GM12878 (cell line): ENCODE measurements at regions not wholly inside any gene's neighbourhood (a gene's known extent, or its start where the extent isn't known, plus 50 kb on each side); places are given as distances from the start of the nearest gene placed in this dataset.

Source experiments
- ATAC-seq: fragments of 200-7000 bp; cut with Tn5 transposase; 3 replicates; pipeline ENCODE4 v1.9.1; 2020; ENCODE audit warnings: mild to moderate bottlenecking, moderate library complexity
- BruUV-seq: library from RNA; stranded (reverse); fragments of 400-500 nt; replicated peaks from 2 replicates; lab custom pipeline; 2021; lab: Mats Ljungman, UMichigan
- CTCF ChIA-PET: fragments of 300-600 bp; sonication (Branson Sonifier 250); formaldehyde crosslinking; extraction: SDS; loops from one replicate; lab custom pipeline; 2021; ENCODE audit warnings: inconsistent platforms; lab: Yijun Ruan, JAX
- POLR2A ChIA-PET: fragments of 350-600 bp; formaldehyde crosslinking; extraction: SDS; loops from one replicate; lab custom pipeline; 2021; ENCODE audit warnings: inconsistent platforms; lab: Charles Lee
- RAD21 ChIA-PET: fragments of 300-600 bp; sonication (Branson Sonifier 250); formaldehyde crosslinking; loops from one replicate; lab custom pipeline; 2023; ENCODE audit warnings: antibody characterized with exemption; ENCODE audit not compliant: unreplicated experiment; lab: Charles Lee
- SMC1A ChIA-PET: fragments of 300-600 bp; sonication (Branson Sonifier 250); formaldehyde crosslinking; loops from one replicate; lab custom pipeline; 2023; ENCODE audit not compliant: unreplicated experiment, uncharacterized antibody; lab: Charles Lee
- DNase-seq: peaks from one replicate; pipeline ENCODE4 v3.0.0-alpha.2; 2011; ENCODE audit warnings: low read depth, low spot score
- FAIRE-seq: peaks from 3 replicates; lab custom pipeline; 2011; peaks lifted over from hg19 to GRCh38; lab: Jason Lieb, UNC
- H2AFZ ChIP-seq: 2 replicates; pipeline ENCODE4 v1.6.0; 2011; ENCODE audit warnings: low read depth, low read length, control low read depth; ENCODE audit not compliant: control insufficient read depth
- H3K27ac ChIP-seq: 2 replicates; pipeline ENCODE4 v1.5.1; 2011; ENCODE audit warnings: control low read depth; ENCODE audit not compliant: control insufficient read depth, insufficient read depth
- H3K27me3 ChIP-seq, 2 experiments: replicated peaks in 1 of 2; 2 replicates each; pipeline versions ENCODE4 v1.6.0 to v1.6.1; 2011; ENCODE audit warnings: low read length in 1 of 2; ENCODE audit not compliant: control insufficient read depth in 2 of 2, insufficient read depth in 2 of 2
- H3K36me3 ChIP-seq, 2 experiments: 2 replicates each; pipeline ENCODE4 v1.5.1; 2011; ENCODE audit warnings: low read length in 1 of 2; ENCODE audit not compliant: control insufficient read depth in 2 of 2, insufficient read depth in 2 of 2
- H3K4me1 ChIP-seq: 2 replicates; pipeline ENCODE4 v1.6.1; 2011; ENCODE audit warnings: mild to moderate bottlenecking, low read length, moderate library complexity, mixed read lengths; ENCODE audit not compliant: control insufficient read depth, insufficient read depth
- H3K4me2 ChIP-seq: 2 replicates; pipeline ENCODE4 v1.6.0; 2011; ENCODE audit warnings: control low read depth; ENCODE audit not compliant: control insufficient read depth, insufficient read depth
- H3K4me3 ChIP-seq: fragments of 200-600 bp; sonication (generic); 2 replicates; pipeline ENCODE4 v1.5.1; 2016
- H3K79me2 ChIP-seq: 2 replicates; pipeline ENCODE4 v1.6.0; 2011; ENCODE audit warnings: low read length; ENCODE audit not compliant: control insufficient read depth, insufficient read depth
- H3K9ac ChIP-seq: 2 replicates; pipeline ENCODE4 v1.8.0; 2011; ENCODE audit warnings: low read length, control low read depth, mixed read lengths; ENCODE audit not compliant: control insufficient read depth, insufficient read depth
- H3K9me3 ChIP-seq: replicated peaks from 3 replicates; pipeline ENCODE4 v1.5.1; 2011; ENCODE audit warnings: mild to moderate bottlenecking, low read length; ENCODE audit not compliant: control insufficient read depth, insufficient read depth
- H4K20me1 ChIP-seq: 2 replicates; pipeline ENCODE4 v1.6.0; 2011; ENCODE audit not compliant: control insufficient read depth, insufficient read depth
- BCL11A ChIP-seq: IDR thresholded peaks from 2 replicates; pipeline ENCODE4 v1.6.1; 2011; ENCODE audit warnings: low read depth, low read length
- BHLHE40 ChIP-seq, 2 experiments: fragments of 450-650 bp in 1 of 2; IDR thresholded peaks; 2 replicates each; pipeline ENCODE4 v1.6.1; 2011 to 2017; ENCODE audit warnings: low read depth in 2 of 2, borderline replicate concordance in 1 of 2, improper control_type of control experiment in 1 of 2, low read length in 1 of 2, mild to moderate bottlenecking in 1 of 2
- CHD2 ChIP-seq: IDR thresholded peaks from 2 replicates; pipeline ENCODE4 v1.6.1; 2011; ENCODE audit warnings: low read depth, low read length, improper control_type of control experiment, borderline replicate concordance
- ESRRA ChIP-seq: IDR thresholded peaks from 2 replicates; pipeline ENCODE4 v1.6.1; 2012; ENCODE audit warnings: mild to moderate bottlenecking, low read length, improper control_type of control experiment
- HDGF ChIP-seq: fragments of 450-650 bp; IDR thresholded peaks from 2 replicates; pipeline ENCODE4 v1.6.1; 2016; ENCODE audit warnings: antibody characterized with exemption
- IKZF2 ChIP-seq, 2 experiments: fragments of 450-650 bp; IDR thresholded peaks; 2 replicates each; pipeline ENCODE4 v1.6.1; 2017; ENCODE audit warnings: mild to moderate bottlenecking in 2 of 2, moderate library complexity in 2 of 2
- KAT2A ChIP-seq: conservative IDR thresholded peaks from 2 replicates; pipeline ENCODE4 v1.6.1; 2011; ENCODE audit warnings: low read depth, low read length; ENCODE audit not compliant: control insufficient read depth
- NFYA ChIP-seq: IDR thresholded peaks from 2 replicates; pipeline ENCODE4 v1.6.1; 2011; ENCODE audit warnings: low read depth, mild to moderate bottlenecking, low read length, improper control_type of control experiment, borderline replicate concordance
- NR2F1 ChIP-seq: fragments of 450-650 bp; conservative IDR thresholded peaks from 2 replicates; pipeline ENCODE4 v1.6.1; 2017; ENCODE audit warnings: mild to moderate bottlenecking
- TARDBP ChIP-seq: IDR thresholded peaks from 2 replicates; pipeline ENCODE4 v1.6.1; 2016; ENCODE audit warnings: borderline replicate concordance
- WRNIP1 ChIP-seq: IDR thresholded peaks from 2 replicates; pipeline ENCODE4 v1.6.1; 2011; ENCODE audit warnings: low read depth, low read length, improper control_type of control experiment, borderline replicate concordance
- ZSCAN29 ChIP-seq: fragments of 450-650 bp; IDR thresholded peaks from 2 replicates; pipeline ENCODE4 v1.6.1; 2017; ENCODE audit warnings: mild to moderate bottlenecking, moderate library complexity
- ZZZ3 ChIP-seq: IDR thresholded peaks from 2 replicates; pipeline ENCODE4 v1.6.1; 2011; ENCODE audit warnings: low read depth; ENCODE audit not compliant: control insufficient read depth, insufficient read length
- WGBS: methylation state at CpG from one replicate; pipeline ENCODE4 v1.1.6; 2016; ENCODE audit warnings: low lambda C conversion rate; ENCODE audit not compliant: insufficient replicate concordance, insufficient coverage; ENCODE audit errors: missing lambda C conversion rate; 5-methylcytosine and 5-hydroxymethylcytosine counted together
- in situ Hi-C: fragments of 300-500 bp; cut with MboI; formaldehyde crosslinking; loops from 9 replicates; pipeline ENCODE4 v1.14.3; 2018; ENCODE audit warnings: mixed read lengths
- intact Hi-C: fragments of 100-400 bp; cut with micrococcal nuclease; formaldehyde crosslinking; loops from one replicate; pipeline ENCODE4 v1.14.2; 2022; ENCODE audit not compliant: unreplicated experiment
- TF ChIP-seq, protein P1 (sequence below): fragments of 450-650 bp; IDR thresholded peaks from 2 replicates; pipeline ENCODE4 v1.6.1; 2018; ENCODE audit warnings: mild to moderate bottlenecking, low read depth, moderate library complexity; ENCODE audit not compliant: partially characterized antibody
- TF ChIP-seq, protein P2 (sequence below): IDR thresholded peaks from 2 replicates; pipeline ENCODE4 v1.6.1; 2012; ENCODE audit warnings: low read depth, low read length, improper control_type of control experiment
- TF ChIP-seq, protein P3 (sequence below): fragments of 450-650 bp; formaldehyde crosslinking; IDR thresholded peaks from 2 replicates; pipeline ENCODE4 v1.4.0; 2020; ENCODE audit warnings: mild to moderate bottlenecking, moderate library complexity

DNA sequence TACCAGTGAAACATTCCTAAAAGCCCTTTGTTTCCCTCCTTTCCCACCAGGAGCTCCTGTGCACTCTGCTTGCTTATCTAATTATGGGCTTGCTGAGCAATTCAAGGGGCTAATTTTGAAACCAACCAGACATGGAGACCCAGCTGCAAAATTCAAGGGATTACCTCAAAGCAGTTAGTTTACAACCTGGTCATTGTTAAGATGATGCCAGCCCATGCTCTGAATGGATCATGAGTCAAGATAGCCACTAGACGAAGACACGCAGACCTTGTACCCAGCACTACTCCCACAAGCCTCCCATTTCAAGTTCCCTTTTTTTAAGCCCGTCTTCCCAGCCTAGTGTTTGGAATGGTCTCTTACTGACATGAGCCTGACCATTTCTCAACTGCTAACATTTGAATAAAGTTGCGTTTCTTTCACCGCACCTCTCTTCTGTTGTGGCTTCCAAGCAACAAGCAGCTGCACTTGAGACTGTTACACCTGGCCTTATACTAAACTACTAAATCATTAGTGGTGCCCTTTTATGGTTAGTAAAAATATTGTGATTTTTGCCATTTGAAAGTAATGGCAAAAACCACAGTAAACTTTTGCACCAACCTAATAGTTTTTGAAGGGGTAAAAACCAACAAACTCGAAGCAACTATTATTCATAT, 315.3 kb upstream of the LUZP2 start:
- Histone ChIP-seq H3K79me2 (no peaks in the 10 kb centered on the region), H3K27me3 (no peaks in the 10 kb centered on the region), H3K9ac (no peak overlapping the region), H3K4me2 (no peak overlapping the region), H3K4me3 (no peak overlapping the region), H3K9me3 (no peaks in the 10 kb centered on the region), H2AFZ (no peak overlapping the region), H3K4me1 (no peaks in the 10 kb centered on the region), H3K27ac (no peak overlapping the region), H4K20me1 (no peaks in the 10 kb centered on the region), H3K36me3 (no peaks in the 10 kb centered on the region)
- in situ Hi-C loops (no loop called here), intact Hi-C loops (no loop called here)
- DNase-seq (no peak), ATAC-seq (no peak), FAIRE-seq (no peak)
- BruUV-seq, result no TSS peak
- ChIA-PET SMC1A (no interaction called here), CTCF (no interaction called here), POLR2A (no interaction called here), RAD21 (no interaction called here)
- WGBS, result 6% methylated on average over 6 of the region's 6 CpGs
- TF ChIP-seq, protein P1, sequence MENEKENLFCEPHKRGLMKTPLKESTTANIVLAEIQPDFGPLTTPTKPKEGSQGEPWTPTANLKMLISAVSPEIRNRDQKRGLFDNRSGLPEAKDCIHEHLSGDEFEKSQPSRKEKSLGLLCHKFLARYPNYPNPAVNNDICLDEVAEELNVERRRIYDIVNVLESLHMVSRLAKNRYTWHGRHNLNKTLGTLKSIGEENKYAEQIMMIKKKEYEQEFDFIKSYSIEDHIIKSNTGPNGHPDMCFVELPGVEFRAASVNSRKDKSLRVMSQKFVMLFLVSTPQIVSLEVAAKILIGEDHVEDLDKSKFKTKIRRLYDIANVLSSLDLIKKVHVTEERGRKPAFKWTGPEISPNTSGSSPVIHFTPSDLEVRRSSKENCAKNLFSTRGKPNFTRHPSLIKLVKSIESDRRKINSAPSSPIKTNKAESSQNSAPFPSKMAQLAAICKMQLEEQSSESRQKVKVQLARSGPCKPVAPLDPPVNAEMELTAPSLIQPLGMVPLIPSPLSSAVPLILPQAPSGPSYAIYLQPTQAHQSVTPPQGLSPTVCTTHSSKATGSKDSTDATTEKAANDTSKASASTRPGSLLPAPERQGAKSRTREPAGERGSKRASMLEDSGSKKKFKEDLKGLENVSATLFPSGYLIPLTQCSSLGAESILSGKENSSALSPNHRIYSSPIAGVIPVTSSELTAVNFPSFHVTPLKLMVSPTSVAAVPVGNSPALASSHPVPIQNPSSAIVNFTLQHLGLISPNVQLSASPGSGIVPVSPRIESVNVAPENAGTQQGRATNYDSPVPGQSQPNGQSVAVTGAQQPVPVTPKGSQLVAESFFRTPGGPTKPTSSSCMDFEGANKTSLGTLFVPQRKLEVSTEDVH, result no peak
- no peak for TF ChIP-seq ZSCAN29
- TF ChIP-seq IKZF2 (IDR thresholded peaks at IDR 0.05), result no peak
- TF ChIP-seq, protein P2, sequence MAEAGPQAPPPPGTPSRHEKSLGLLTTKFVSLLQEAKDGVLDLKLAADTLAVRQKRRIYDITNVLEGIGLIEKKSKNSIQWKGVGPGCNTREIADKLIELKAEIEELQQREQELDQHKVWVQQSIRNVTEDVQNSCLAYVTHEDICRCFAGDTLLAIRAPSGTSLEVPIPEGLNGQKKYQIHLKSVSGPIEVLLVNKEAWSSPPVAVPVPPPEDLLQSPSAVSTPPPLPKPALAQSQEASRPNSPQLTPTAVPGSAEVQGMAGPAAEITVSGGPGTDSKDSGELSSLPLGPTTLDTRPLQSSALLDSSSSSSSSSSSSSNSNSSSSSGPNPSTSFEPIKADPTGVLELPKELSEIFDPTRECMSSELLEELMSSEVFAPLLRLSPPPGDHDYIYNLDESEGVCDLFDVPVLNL, result no peak
- TF ChIP-seq BHLHE40 (IDR thresholded peaks at IDR 0.05; ENCODE audit: borderline replicate concordance in 1 of 2, low read depth in 2 of 2, low read length in 1 of 2), result no peak
- no peak for TF ChIP-seq BCL11A
- no peak for TF ChIP-seq TARDBP
- TF ChIP-seq KAT2A, result no peak
- no peak for TF ChIP-seq WRNIP1
- no peak for TF ChIP-seq NFYA
- TF ChIP-seq, protein P3, sequence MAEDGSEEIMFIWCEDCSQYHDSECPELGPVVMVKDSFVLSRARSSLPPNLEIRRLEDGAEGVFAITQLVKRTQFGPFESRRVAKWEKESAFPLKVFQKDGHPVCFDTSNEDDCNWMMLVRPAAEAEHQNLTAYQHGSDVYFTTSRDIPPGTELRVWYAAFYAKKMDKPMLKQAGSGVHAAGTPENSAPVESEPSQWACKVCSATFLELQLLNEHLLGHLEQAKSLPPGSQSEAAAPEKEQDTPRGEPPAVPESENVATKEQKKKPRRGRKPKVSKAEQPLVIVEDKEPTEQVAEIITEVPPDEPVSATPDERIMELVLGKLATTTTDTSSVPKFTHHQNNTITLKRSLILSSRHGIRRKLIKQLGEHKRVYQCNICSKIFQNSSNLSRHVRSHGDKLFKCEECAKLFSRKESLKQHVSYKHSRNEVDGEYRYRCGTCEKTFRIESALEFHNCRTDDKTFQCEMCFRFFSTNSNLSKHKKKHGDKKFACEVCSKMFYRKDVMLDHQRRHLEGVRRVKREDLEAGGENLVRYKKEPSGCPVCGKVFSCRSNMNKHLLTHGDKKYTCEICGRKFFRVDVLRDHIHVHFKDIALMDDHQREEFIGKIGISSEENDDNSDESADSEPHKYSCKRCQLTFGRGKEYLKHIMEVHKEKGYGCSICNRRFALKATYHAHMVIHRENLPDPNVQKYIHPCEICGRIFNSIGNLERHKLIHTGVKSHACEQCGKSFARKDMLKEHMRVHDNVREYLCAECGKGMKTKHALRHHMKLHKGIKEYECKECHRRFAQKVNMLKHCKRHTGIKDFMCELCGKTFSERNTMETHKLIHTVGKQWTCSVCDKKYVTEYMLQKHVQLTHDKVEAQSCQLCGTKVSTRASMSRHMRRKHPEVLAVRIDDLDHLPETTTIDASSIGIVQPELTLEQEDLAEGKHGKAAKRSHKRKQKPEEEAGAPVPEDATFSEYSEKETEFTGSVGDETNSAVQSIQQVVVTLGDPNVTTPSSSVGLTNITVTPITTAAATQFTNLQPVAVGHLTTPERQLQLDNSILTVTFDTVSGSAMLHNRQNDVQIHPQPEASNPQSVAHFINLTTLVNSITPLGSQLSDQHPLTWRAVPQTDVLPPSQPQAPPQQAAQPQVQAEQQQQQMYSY (CRISPR knock-in tag), result no peak
- TF ChIP-seq CHD2, result no peak
- no peak for TF ChIP-seq HDGF
- TF ChIP-seq ZZZ3, result no peak
- TF ChIP-seq NR2F1, result no peak
- no peak for TF ChIP-seq ESRRA
